Testis (tissue), 2 donors: ENCODE measurements at regions not wholly inside any gene's neighbourhood (a gene's known extent, or its start where the extent isn't known, plus 50 kb on each side); places are given as distances from the start of the nearest gene placed in this dataset.

Source experiments
- CTCF ChIP-seq, 3 experiments: fragments of 450-650 bp in 2 of 3; fragments of 200-600 bp in 1 of 3; sonication (generic) in 1 of 3; IDR thresholded peaks; one replicate each; pipeline ENCODE4 v1.5.1; 2016 to 2019; ENCODE audit warnings: antibody characterized with exemption in 3 of 3, mild to moderate bottlenecking in 2 of 3, moderate library complexity in 1 of 3
- POLR2A ChIP-seq: fragments of 450-650 bp; IDR thresholded peaks from one replicate; pipeline ENCODE4 v1.6.1; 2017; ENCODE audit warnings: antibody characterized with exemption, mild to moderate bottlenecking, moderate library complexity

GRCh38 chr2:153287109-153287801 lies 191.3 kb downstream of the RPRM start:
- no peak for TF ChIP-seq CTCF (IDR thresholded peaks at IDR 0.05)
- TF ChIP-seq POLR2A = no peak
